Stomach (tissue), 8 donors: ENCODE measurements at regions not wholly inside any gene's neighbourhood (a gene's known extent, or its start where the extent isn't known, plus 50 kb on each side); places are given as distances from the start of the nearest gene placed in this dataset.

Experiments used
- DNase-seq, 2 donors: peaks; one replicate each; pipeline versions ENCODE4 v3.0.0 to v3.0.0-alpha.2; 2013 to 2019
- H3K27ac ChIP-seq, 5 donors: fragments of 200-600 bp in 4 of 5; sonication (generic) in 4 of 5; one replicate each; pipeline ENCODE4 v1.5.1; 2013 to 2019; ENCODE audit warnings: mild to moderate bottlenecking in 1 of 5, moderate library complexity in 1 of 5
- H3K27me3 ChIP-seq, 3 donors: fragments of 200-600 bp; sonication (generic); one replicate each; pipeline ENCODE4 v1.5.1; 2017 to 2019; ENCODE audit warnings: mixed run types in 1 of 3
- H3K36me3 ChIP-seq, 4 donors: fragments of 200-600 bp; sonication (generic); 1 replicate in 3 of 4; 2 replicates in 1 of 4; pipeline ENCODE4 v1.5.1; 2016 to 2019
- H3K4me1 ChIP-seq, 4 donors: fragments of 200-600 bp; sonication (generic); one replicate each; pipeline ENCODE4 v1.5.1; 2016 to 2019
- H3K4me3 ChIP-seq, 4 donors: fragments of 200-600 bp; sonication (generic) in 3 of 4; one replicate each; pipeline ENCODE4 v1.5.1; 2016 to 2019; ENCODE audit warnings: mild to moderate bottlenecking in 1 of 4
- H3K9me3 ChIP-seq, 4 donors: fragments of 200-600 bp; sonication (generic); one replicate each; pipeline ENCODE4 v1.5.1; 2016 to 2019
- EP300 ChIP-seq: sonication (generic); formaldehyde crosslinking; IDR thresholded peaks from one replicate; pipeline ENCODE4 v1.6.1; 2017; ENCODE audit warnings: antibody characterized with exemption
- POLR2A ChIP-seq, 4 donors: fragments of 450-650 bp; IDR thresholded peaks; one replicate each; pipeline ENCODE4 v1.6.1; 2016; ENCODE audit warnings: antibody characterized with exemption in 4 of 4, control low read depth in 2 of 4, mild to moderate bottlenecking in 1 of 4, moderate library complexity in 1 of 4
- POLR2AphosphoS5 ChIP-seq, 3 donors: sonication (generic); formaldehyde crosslinking; IDR thresholded peaks; one replicate each; pipeline ENCODE4 v1.6.1; 2016; ENCODE audit warnings: antibody characterized with exemption in 3 of 3
- WGBS, 5 donors: extraction: QIAGEN DNeasy Blood & Tissue Kit in 3 of 5; methylation state at CpG; one replicate each; pipeline versions ENCODE4 v1.1.5 to v1.1.7; 2013 to 2018; 5-methylcytosine and 5-hydroxymethylcytosine counted together
- intact Hi-C: fragments of 100-400 bp; cut with DNase I; formaldehyde crosslinking; loops from one replicate; pipeline ENCODE4 v1.15.1; 2023; ENCODE audit warnings: low total_unique reads
- TF ChIP-seq, protein P1 (sequence below), 7 experiments: fragments of 450-650 bp in 4 of 7; fragments of 200-600 bp in 3 of 7; sonication (generic) in 3 of 7; IDR thresholded peaks; one replicate each; pipeline ENCODE4 v1.5.1; 2016 to 2019; ENCODE audit warnings: antibody characterized with exemption in 7 of 7, control low read depth in 2 of 7, mild to moderate bottlenecking in 1 of 7
- donor health status: healthy with polysubstance abuse.
- donor health status: Bipolar disorder and iron deficiency.
- donor health status: healthy.

DNA sequence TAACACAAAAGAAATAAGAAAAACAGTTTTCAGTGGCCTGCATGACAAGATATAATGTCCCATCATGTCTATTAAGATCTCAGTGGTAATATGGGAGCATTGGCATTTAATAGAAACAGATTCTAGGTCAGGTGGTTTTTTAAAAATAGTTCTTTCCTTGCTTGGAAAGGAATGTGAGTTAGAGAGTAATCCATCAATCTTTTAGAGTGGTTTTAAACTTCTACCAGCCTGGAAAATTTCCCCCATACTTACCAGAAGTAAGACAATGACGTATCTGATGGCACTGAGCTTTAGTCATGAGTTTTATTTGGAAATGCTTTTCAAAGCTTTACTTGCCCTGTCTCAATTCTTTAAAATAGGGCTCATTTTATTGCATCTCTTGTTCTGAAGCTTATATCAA, 441.7 kb upstream of the SMIM21 start:
- peak in 1 of 2 donors; percentile 44 for DNase-seq
- H3K4me3 ChIP-seq, result no peak overlapping the region
- TF ChIP-seq, protein P1, sequence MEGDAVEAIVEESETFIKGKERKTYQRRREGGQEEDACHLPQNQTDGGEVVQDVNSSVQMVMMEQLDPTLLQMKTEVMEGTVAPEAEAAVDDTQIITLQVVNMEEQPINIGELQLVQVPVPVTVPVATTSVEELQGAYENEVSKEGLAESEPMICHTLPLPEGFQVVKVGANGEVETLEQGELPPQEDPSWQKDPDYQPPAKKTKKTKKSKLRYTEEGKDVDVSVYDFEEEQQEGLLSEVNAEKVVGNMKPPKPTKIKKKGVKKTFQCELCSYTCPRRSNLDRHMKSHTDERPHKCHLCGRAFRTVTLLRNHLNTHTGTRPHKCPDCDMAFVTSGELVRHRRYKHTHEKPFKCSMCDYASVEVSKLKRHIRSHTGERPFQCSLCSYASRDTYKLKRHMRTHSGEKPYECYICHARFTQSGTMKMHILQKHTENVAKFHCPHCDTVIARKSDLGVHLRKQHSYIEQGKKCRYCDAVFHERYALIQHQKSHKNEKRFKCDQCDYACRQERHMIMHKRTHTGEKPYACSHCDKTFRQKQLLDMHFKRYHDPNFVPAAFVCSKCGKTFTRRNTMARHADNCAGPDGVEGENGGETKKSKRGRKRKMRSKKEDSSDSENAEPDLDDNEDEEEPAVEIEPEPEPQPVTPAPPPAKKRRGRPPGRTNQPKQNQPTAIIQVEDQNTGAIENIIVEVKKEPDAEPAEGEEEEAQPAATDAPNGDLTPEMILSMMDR (IDR thresholded peaks at IDR 0.05), result no peak
- no peak for TF ChIP-seq EP300
- no peak for TF ChIP-seq POLR2A (IDR thresholded peaks at IDR 0.05)
- no peak for TF ChIP-seq POLR2AphosphoS5 (IDR thresholded peaks at IDR 0.05)
- H3K9me3 ChIP-seq, result no peaks in the 10 kb centered on the region
- 18 to 48% (median 34%) methylated on average over 1 of the region's 1 CpG for WGBS, 5 donors
- H3K27ac ChIP-seq, result peak overlapping the region in 1 of 5 donors; percentile 29
- H3K27me3 ChIP-seq, result no peaks in the 10 kb centered on the region
- no peaks in the 10 kb centered on the region for H3K36me3 ChIP-seq
- peaks cover 0 to 8% (median 0%) of the 10 kb centered on the region in 4 donors for H3K4me1 ChIP-seq
- intact Hi-C loops, result no loop called here

GRCh38 chr18:75868031-75868430, 440.5 kb upstream of the SMIM21 start:
- TF ChIP-seq POLR2A (IDR thresholded peaks at IDR 0.05) (no peak), EP300 (no peak), POLR2AphosphoS5 (IDR thresholded peaks at IDR 0.05) (no peak)
- TF ChIP-seq, protein P1 (IDR thresholded peaks at IDR 0.05), result no peak
- no peaks in the 10 kb centered on the region for H3K27me3 ChIP-seq
- DNase-seq, result no peak
- intact Hi-C loops, result no loop called here
- no peaks in the 10 kb centered on the region for H3K36me3 ChIP-seq
- H3K9me3 ChIP-seq, result no peaks in the 10 kb centered on the region
- peaks cover 0 to 2% (median 0%) of the 10 kb centered on the region in 4 donors for H3K4me1 ChIP-seq
- no peak overlapping the region for H3K4me3 ChIP-seq
- H3K27ac ChIP-seq, result no peak overlapping the region
- 83 to 89% (median 86%) methylated on average over 9 of the region's 9 CpGs for WGBS, 5 donors

GRCh38 chr18:75865639-75866038, 438.1 kb upstream of the SMIM21 start:
- TF ChIP-seq POLR2A (IDR thresholded peaks at IDR 0.05) (no peak), EP300 (no peak), POLR2AphosphoS5 (IDR thresholded peaks at IDR 0.05) (no peak)
- TF ChIP-seq, protein P1 (IDR thresholded peaks at IDR 0.05), result no peak
- H3K27ac ChIP-seq, result no peak overlapping the region
- no peaks in the 10 kb centered on the region for H3K4me1 ChIP-seq
- no peak for DNase-seq
- no peaks in the 10 kb centered on the region for H3K9me3 ChIP-seq
- no peaks in the 10 kb centered on the region for H3K27me3 ChIP-seq
- H3K36me3 ChIP-seq, result no peaks in the 10 kb centered on the region
- 88 to 94% (median 91%) methylated on average over 5 to 6 of the region's 6 CpGs for WGBS, 5 donors
- intact Hi-C loops, result no loop called here
- no peak overlapping the region for H3K4me3 ChIP-seq

DNA sequence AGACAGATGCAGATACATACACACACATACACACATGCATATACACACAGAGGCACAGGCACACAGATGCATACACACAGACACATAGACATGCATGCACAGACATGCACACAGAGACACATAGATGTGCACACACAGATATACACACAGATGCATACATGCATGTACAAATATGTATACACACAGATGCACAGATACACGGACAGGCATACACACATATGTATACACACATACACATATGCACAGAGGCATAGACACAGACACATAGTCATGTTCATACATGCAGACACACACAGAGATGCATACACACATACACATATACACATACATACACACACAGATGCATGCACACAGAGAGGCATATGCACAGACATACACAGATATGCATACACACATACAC, 437.3 kb upstream of the SMIM21 start:
- H3K4me1 ChIP-seq, result no peaks in the 10 kb centered on the region
- WGBS, 5 donors, result 80 to 100% (median 85%) methylated on average over 1 of the region's 1 CpG
- no peak overlapping the region for H3K4me3 ChIP-seq
- H3K36me3 ChIP-seq, result no peaks in the 10 kb centered on the region
- intact Hi-C loops, result no loop called here
- H3K27me3 ChIP-seq, result no peaks in the 10 kb centered on the region
- DNase-seq, result no peak
- TF ChIP-seq POLR2AphosphoS5 (IDR thresholded peaks at IDR 0.05) (no peak), POLR2A (IDR thresholded peaks at IDR 0.05) (no peak), EP300 (no peak)
- H3K27ac ChIP-seq, result no peak overlapping the region
- H3K9me3 ChIP-seq, result no peaks in the 10 kb centered on the region

DNA sequence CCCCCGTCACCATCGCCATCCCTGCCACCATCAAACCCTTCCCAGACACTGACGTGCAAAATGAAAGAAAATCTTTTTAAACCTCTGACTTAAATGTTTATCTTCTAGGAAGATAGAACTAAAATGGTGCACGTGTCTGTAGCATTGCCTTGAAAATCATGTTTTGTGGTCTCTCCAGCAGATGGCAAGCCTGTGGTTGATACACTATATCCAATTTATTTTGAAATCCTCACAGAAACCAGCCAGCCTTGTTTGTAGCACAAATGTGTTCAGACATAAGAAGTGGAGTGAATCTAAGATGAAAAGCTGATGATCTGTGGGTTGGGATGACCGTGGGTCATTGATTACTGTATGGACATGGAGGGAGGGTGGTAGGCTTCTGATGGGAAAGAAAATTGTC, 436.2 kb upstream of the SMIM21 start:
- 65 to 79% (median 77%) methylated on average over 5 of the region's 5 CpGs for WGBS, 5 donors
- H3K9me3 ChIP-seq, result no peaks in the 10 kb centered on the region
- H3K27me3 ChIP-seq, result no peaks in the 10 kb centered on the region
- H3K4me1 ChIP-seq, result no peaks in the 10 kb centered on the region
- no peak overlapping the region for H3K27ac ChIP-seq
- TF ChIP-seq EP300, result no peak
- no peak for TF ChIP-seq POLR2A (IDR thresholded peaks at IDR 0.05)
- TF ChIP-seq POLR2AphosphoS5 (IDR thresholded peaks at IDR 0.05), result no peak
- TF ChIP-seq, protein P1 (IDR thresholded peaks at IDR 0.05), result no peak
- DNase-seq, result no peak
- H3K4me3 ChIP-seq, result no peak overlapping the region
- intact Hi-C loops, result no loop called here
- no peaks in the 10 kb centered on the region for H3K36me3 ChIP-seq
